Panc1 (cell line): ENCODE measurements at regions not wholly inside any gene's neighbourhood (a gene's known extent, or its start where the extent isn't known, plus 50 kb on each side); places are given as distances from the start of the nearest gene placed in this dataset.

Experiments used
- ATAC-seq: fragments of 200-7000 bp; cut with Tn5 transposase; 2 replicates; pipeline ENCODE4 v1.9.1; 2020; ENCODE audit warnings: mild to moderate bottlenecking, moderate library complexity
- BruUV-seq: library from RNA; stranded (reverse); fragments of 400-500 nt; replicated peaks from 2 replicates; lab custom pipeline; 2021; lab: Mats Ljungman, UMichigan
- CTCF ChIA-PET: fragments of 300-600 bp; sonication (Branson Sonifier 250); formaldehyde crosslinking; loops from one replicate; lab custom pipeline; 2022; ENCODE audit warnings: antibody characterized with exemption; lab: Charles Lee
- POLR2A ChIA-PET: fragments of 300-600 bp; sonication (Branson Sonifier 250); formaldehyde crosslinking; loops from one replicate; lab custom pipeline; 2022; ENCODE audit warnings: antibody characterized with exemption; lab: Charles Lee
- DNase-seq: peaks from one replicate; pipeline ENCODE4 v3.0.0-alpha.2; 2010; ENCODE audit warnings: low read depth, low spot score
- H3K27ac ChIP-seq: 2 replicates; pipeline ENCODE4 v1.5.1; 2011; ENCODE audit warnings: mild to moderate bottlenecking, low read length, inconsistent platforms
- H3K27me3 ChIP-seq: fragments of 200-500 bp; sonication (Bioruptor generic); 2 replicates; pipeline ENCODE4 v1.6.0; 2014; ENCODE audit warnings: low read length, inconsistent platforms; ENCODE audit not compliant: control insufficient read depth, insufficient read depth
- H3K36me3 ChIP-seq: fragments of 200-500 bp; sonication (Bioruptor generic); 2 replicates; pipeline ENCODE4 v1.5.1; 2014; ENCODE audit warnings: inconsistent platforms, mild to moderate bottlenecking, low read length, moderate library complexity; ENCODE audit not compliant: control insufficient read depth, insufficient read depth
- H3K4me1 ChIP-seq: 2 replicates; pipeline ENCODE4 v1.5.1; 2011; ENCODE audit warnings: inconsistent platforms, mild to moderate bottlenecking, low read length, moderate library complexity; ENCODE audit not compliant: control insufficient read depth, insufficient read depth
- H3K4me3 ChIP-seq, 2 experiments: 2 replicates each; pipeline ENCODE4 v1.5.1; 2011 to 2012; ENCODE audit warnings: low read depth in 2 of 2, low read length in 2 of 2, mild to moderate bottlenecking in 2 of 2, inconsistent platforms in 1 of 2, moderate library complexity in 1 of 2
- H3K9me3 ChIP-seq: fragments of 200-500 bp; sonication (Bioruptor generic); 2 replicates; pipeline ENCODE4 v1.5.1; 2014; ENCODE audit warnings: low read depth, mild to moderate bottlenecking, inconsistent platforms, low read length, moderate library complexity; ENCODE audit not compliant: control insufficient read depth, insufficient read depth
- CTCF ChIP-seq: fragments of 450-650 bp; IDR thresholded peaks from 2 replicates; pipeline ENCODE4 v1.5.1; 2017; ENCODE audit warnings: mild to moderate bottlenecking
- POLR2AphosphoS5 ChIP-seq: IDR thresholded peaks from 2 replicates; pipeline ENCODE4 v1.6.1; 2012; ENCODE audit warnings: mild to moderate bottlenecking, low read depth, low read length, moderate library complexity
- REST ChIP-seq, 2 experiments: IDR thresholded peaks; 2 replicates each; pipeline ENCODE4 v1.6.1; 2011 to 2012; ENCODE audit warnings: low read depth in 2 of 2, control low read depth in 1 of 2, low read length in 1 of 2, mild to moderate bottlenecking in 1 of 2, moderate library complexity in 1 of 2; ENCODE audit not compliant: insufficient read depth in 1 of 2
- SIN3A ChIP-seq: IDR thresholded peaks from 2 replicates; pipeline ENCODE4 v1.6.1; 2012; ENCODE audit warnings: low read depth, mild to moderate bottlenecking, low read length, moderate library complexity, borderline replicate concordance; ENCODE audit not compliant: insufficient read depth
- TCF7L2 ChIP-seq: IDR thresholded peaks from 2 replicates; pipeline ENCODE4 v1.6.1; 2011; ENCODE audit warnings: mild to moderate bottlenecking, low read depth, low read length, inconsistent platforms
- in situ Hi-C: cut with HindIII; loops from 2 replicates; pipeline ENCODE4 v1.10.0; 2016; ENCODE audit warnings: low sequenced_read_pairs, low pct_unique_long_range_greater_than_20kb
- intact Hi-C: fragments of 100-400 bp; cut with micrococcal nuclease; formaldehyde crosslinking; loops from one replicate; pipeline ENCODE4 v1.10.0; 2022; ENCODE audit not compliant: unreplicated experiment

GRCh38 chr15:61629269-61629668, 400.2 kb upstream of the RORA start:
- Histone ChIP-seq H3K9me3 (no peaks in the 10 kb centered on the region), H3K27me3 (no peaks in the 10 kb centered on the region), H3K4me3 (no peak overlapping the region), H3K36me3 (no peaks in the 10 kb centered on the region), H3K4me1 (no peaks in the 10 kb centered on the region), H3K27ac (no peak overlapping the region)
- POLR2A ChIA-PET, result no interaction called here
- in situ Hi-C loops (no loop called here), intact Hi-C loops (no loop called here)
- DNase-seq (no peak), ATAC-seq (no peak)
- no TSS peak for BruUV-seq
- TF ChIP-seq SIN3A (no peak), TCF7L2 (no peak), POLR2AphosphoS5 (no peak), CTCF (no peak), REST (IDR thresholded peaks at IDR 0.05; ENCODE audit: insufficient read depth in 1 of 2, low read depth in 2 of 2, low read length in 1 of 2) (no peak)
- CTCF ChIA-PET, result no interaction called here

- Histone ChIP-seq H3K4me3 (no peak overlapping the region), H3K27me3 (no peaks in the 10 kb centered on the region; the same call in 1 of the 2 replicates), H3K9me3 (no peaks in the 10 kb centered on the region), H3K36me3 (no peaks in the 10 kb centered on the region), H3K4me1 (no peaks in the 10 kb centered on the region), H3K27ac (no peak overlapping the region)
- no peak for TF ChIP-seq SIN3A
- no peak for TF ChIP-seq TCF7L2
- TF ChIP-seq REST (IDR thresholded peaks at IDR 0.05; ENCODE audit: insufficient read depth in 1 of 2, low read depth in 2 of 2, low read length in 1 of 2), result no peak
- no TSS peak for BruUV-seq
- ATAC-seq, result no peak
- in situ Hi-C loops (no loop called here), intact Hi-C loops (no loop called here)
- CTCF ChIA-PET, result no interaction called here
- POLR2A ChIA-PET, result no interaction called here
- no peak for DNase-seq
Measured at GRCh38 chr15:61624950-61625349, 395.8 kb upstream of the RORA start.
